WTC11 (cell line): ENCODE measurements at regions not wholly inside any gene's neighbourhood (a gene's known extent, or its start where the extent isn't known, plus 50 kb on each side); places are given as distances from the start of the nearest gene placed in this dataset.

ENCODE experiments used
- ATAC-seq: fragments of 200-7000 bp; cut with Tn5 transposase; 2 replicates; pipeline ENCODE4 v1.10.0; 2021; ENCODE audit warnings: mild to moderate bottlenecking, moderate library complexity
- CTCF ChIA-PET: fragments of 300-600 bp; sonication (Branson Sonifier 250); formaldehyde crosslinking; loops from one replicate; lab custom pipeline; 2021; ENCODE audit warnings: antibody characterized with exemption; lab: Charles Lee
- POLR2A ChIA-PET: fragments of 350-600 bp; sonication (Branson Sonifier 250); formaldehyde crosslinking; loops from one replicate; lab custom pipeline; 2021; ENCODE audit warnings: antibody characterized with exemption; lab: Charles Lee
- DNase-seq: peaks from one replicate; pipeline ENCODE4 v3.0.0; 2021; ENCODE audit warnings: low spot score
- H3K27ac Mint-ChIP-seq: 2 replicates; pipeline ENCODE4 v1.8.0; 2021; ENCODE audit warnings: mixed read lengths
- H3K27me3 Mint-ChIP-seq: 2 replicates; pipeline ENCODE4 v1.8.0; 2021; ENCODE audit warnings: low read depth, mild to moderate bottlenecking, moderate library complexity, mixed read lengths
- H3K36me3 Mint-ChIP-seq: 2 replicates; pipeline ENCODE4 v1.8.0; 2021; ENCODE audit warnings: mixed read lengths
- H3K4me1 Mint-ChIP-seq: 2 replicates; pipeline ENCODE4 v1.8.0; 2022; ENCODE audit warnings: mixed read lengths
- H3K4me3 Mint-ChIP-seq: 2 replicates; pipeline ENCODE4 v1.8.0; 2021; ENCODE audit warnings: mild to moderate bottlenecking, moderate library complexity, mixed read lengths
- H3K9me3 Mint-ChIP-seq: 2 replicates; pipeline ENCODE4 v1.8.0; 2021; ENCODE audit warnings: mixed read lengths
- AFF4 ChIP-seq: sonication (generic); formaldehyde crosslinking; IDR thresholded peaks from 2 replicates; pipeline ENCODE4 v1.8.1; 2023; ENCODE audit warnings: mild to moderate bottlenecking, missing genetic modification reagents, borderline replicate concordance
- CBFB ChIP-seq: sonication (generic); formaldehyde crosslinking; IDR thresholded peaks from 2 replicates; pipeline ENCODE4 v1.8.1; 2022; ENCODE audit warnings: mild to moderate bottlenecking, low read depth, missing genetic modification reagents
- E2F1 ChIP-seq: sonication (generic); formaldehyde crosslinking; IDR thresholded peaks from 2 replicates; pipeline ENCODE4 v1.8.0; 2022; ENCODE audit warnings: mild to moderate bottlenecking, missing genetic modification reagents
- ERG ChIP-seq: fragments of 250-450 bp; sonication (Bioruptor Pico); IDR thresholded peaks from 2 replicates; pipeline ENCODE4 v1.8.0; 2021; ENCODE audit warnings: mild to moderate bottlenecking
- GRHL2 ChIP-seq: fragments of 250-450 bp; sonication (Bioruptor Pico); IDR thresholded peaks from 2 replicates; pipeline ENCODE4 v1.8.0; 2022; ENCODE audit warnings: mild to moderate bottlenecking, moderate library complexity; ENCODE audit not compliant: insufficient replicate concordance, severe bottlenecking
- GTF2I ChIP-seq: fragments of 250-450 bp; sonication (Bioruptor Pico); conservative IDR thresholded peaks from 2 replicates; pipeline ENCODE4 v1.4.0; 2021; ENCODE audit warnings: mild to moderate bottlenecking
- HMGA2 ChIP-seq: fragments of 250-450 bp; sonication (Bioruptor Pico); IDR thresholded peaks from 2 replicates; pipeline ENCODE4 v1.4.0; 2021; ENCODE audit warnings: mild to moderate bottlenecking, moderate library complexity
- JAZF1 ChIP-seq: fragments of 250-450 bp; sonication (Bioruptor Pico); IDR thresholded peaks from 2 replicates; pipeline ENCODE4 v1.9.0; 2021; ENCODE audit warnings: moderate library complexity, mild to moderate bottlenecking, inconsistent platforms
- MAX ChIP-seq: sonication (generic); formaldehyde crosslinking; IDR thresholded peaks from 2 replicates; pipeline ENCODE4 v1.8.0; 2022; ENCODE audit warnings: mild to moderate bottlenecking, missing genetic modification reagents
- NFE2L1 ChIP-seq: sonication (generic); formaldehyde crosslinking; IDR thresholded peaks from 2 replicates; pipeline ENCODE4 v1.8.1; 2023; ENCODE audit warnings: missing genetic modification reagents
- NFYB ChIP-seq: sonication (generic); formaldehyde crosslinking; conservative IDR thresholded peaks from 2 replicates; pipeline ENCODE4 v1.8.0; 2022; ENCODE audit warnings: low read depth, missing genetic modification reagents
- NR2C2 ChIP-seq: sonication (generic); formaldehyde crosslinking; IDR thresholded peaks from 2 replicates; pipeline ENCODE4 v1.8.0; 2022; ENCODE audit warnings: mild to moderate bottlenecking, missing genetic modification reagents
- PRRX2 ChIP-seq: fragments of 250-450 bp; sonication (Bioruptor Pico); IDR thresholded peaks from 2 replicates; pipeline ENCODE4 v1.8.0; 2021; ENCODE audit warnings: mild to moderate bottlenecking
- SOX15 ChIP-seq: fragments of 250-450 bp; sonication (Bioruptor Pico); IDR thresholded peaks from 2 replicates; pipeline ENCODE4 v1.9.0; 2021; ENCODE audit warnings: mild to moderate bottlenecking
- STAT6 ChIP-seq: sonication (generic); formaldehyde crosslinking; conservative IDR thresholded peaks from 2 replicates; pipeline ENCODE4 v1.8.1; 2023; ENCODE audit warnings: mild to moderate bottlenecking, low read depth, missing genetic modification reagents, moderate library complexity
- TEAD4 ChIP-seq: sonication (generic); formaldehyde crosslinking; IDR thresholded peaks from 2 replicates; pipeline ENCODE4 v1.8.0; 2022; ENCODE audit warnings: mild to moderate bottlenecking, missing genetic modification reagents
- TP53 ChIP-seq: sonication (generic); formaldehyde crosslinking; IDR thresholded peaks from 2 replicates; pipeline ENCODE4 v1.8.1; 2023; ENCODE audit warnings: mild to moderate bottlenecking, missing genetic modification reagents
- ZNF232 ChIP-seq: sonication (generic); formaldehyde crosslinking; IDR thresholded peaks from 2 replicates; pipeline ENCODE4 v1.8.0; 2022; ENCODE audit warnings: mild to moderate bottlenecking, missing genetic modification reagents
- ZNF396 ChIP-seq: fragments of 250-450 bp; sonication (Bioruptor Pico); IDR thresholded peaks from 2 replicates; pipeline ENCODE4 v1.8.0; 2021; ENCODE audit warnings: mild to moderate bottlenecking, moderate library complexity, borderline replicate concordance
- ZNF512 ChIP-seq: sonication (generic); formaldehyde crosslinking; IDR thresholded peaks from 2 replicates; pipeline ENCODE4 v1.8.1; 2022; ENCODE audit warnings: missing genetic modification reagents, borderline replicate concordance
- TF ChIP-seq, protein P1 (sequence below): fragments of 250-450 bp; sonication (Bioruptor Pico); conservative IDR thresholded peaks from 2 replicates; pipeline ENCODE4 v1.9.0; 2021; ENCODE audit warnings: mild to moderate bottlenecking
- TF ChIP-seq, protein P2 (sequence below): sonication (generic); formaldehyde crosslinking; IDR thresholded peaks from 2 replicates; pipeline ENCODE4 v1.8.1; 2022; ENCODE audit warnings: mild to moderate bottlenecking, moderate library complexity, missing genetic modification reagents

- no peak for TF ChIP-seq AFF4 (CRISPR knock-in tag)
These were observed 277.7 kb downstream of the MAP2K6 start (continued) for GRCh38 chr17:69692171-69692570.

DNA sequence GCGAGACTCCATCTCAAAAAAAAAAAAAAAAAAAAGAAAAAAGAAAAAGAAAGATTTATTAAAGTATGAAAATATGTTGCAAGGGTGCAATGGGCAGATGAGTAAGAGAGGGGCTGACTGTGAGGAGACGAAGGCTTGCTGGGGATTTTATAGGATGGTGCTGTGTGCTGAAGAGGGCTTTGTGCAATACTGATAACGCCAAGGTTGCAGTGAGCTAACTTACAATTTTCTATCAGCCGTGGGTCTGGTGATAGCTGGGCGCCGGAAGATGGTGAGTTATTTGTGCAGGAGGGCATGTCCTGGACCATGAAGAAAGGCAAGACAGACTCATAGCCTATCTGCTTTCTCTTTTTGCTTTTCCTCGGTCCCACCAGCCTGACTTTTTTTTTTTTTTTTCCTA lies 281.1 kb downstream of the MAP2K6 start:
- peaks cover 37% of the 10 kb centered on the region for H3K36me3 Mint-ChIP-seq
- DNase-seq (no peak), ATAC-seq (no peak)
- H3K4me1 Mint-ChIP-seq, result no peaks in the 10 kb centered on the region
- H3K9me3 Mint-ChIP-seq, result peaks cover 50% of the 10 kb centered on the region
- H3K27me3 Mint-ChIP-seq, result no peaks in the 10 kb centered on the region
- POLR2A ChIA-PET, result no interaction called here
- no peak overlapping the region for H3K4me3 Mint-ChIP-seq
- CTCF ChIA-PET, result no interaction called here
- H3K27ac Mint-ChIP-seq, result no peak overlapping the region
- no peak for TF ChIP-seq JAZF1 (CRISPR knock-in tag)
- TF ChIP-seq NFE2L1 (CRISPR knock-in tag), result no peak
- no peak for TF ChIP-seq MAX (CRISPR knock-in tag)
- TF ChIP-seq HMGA2, result no peak
- TF ChIP-seq, protein P1, sequence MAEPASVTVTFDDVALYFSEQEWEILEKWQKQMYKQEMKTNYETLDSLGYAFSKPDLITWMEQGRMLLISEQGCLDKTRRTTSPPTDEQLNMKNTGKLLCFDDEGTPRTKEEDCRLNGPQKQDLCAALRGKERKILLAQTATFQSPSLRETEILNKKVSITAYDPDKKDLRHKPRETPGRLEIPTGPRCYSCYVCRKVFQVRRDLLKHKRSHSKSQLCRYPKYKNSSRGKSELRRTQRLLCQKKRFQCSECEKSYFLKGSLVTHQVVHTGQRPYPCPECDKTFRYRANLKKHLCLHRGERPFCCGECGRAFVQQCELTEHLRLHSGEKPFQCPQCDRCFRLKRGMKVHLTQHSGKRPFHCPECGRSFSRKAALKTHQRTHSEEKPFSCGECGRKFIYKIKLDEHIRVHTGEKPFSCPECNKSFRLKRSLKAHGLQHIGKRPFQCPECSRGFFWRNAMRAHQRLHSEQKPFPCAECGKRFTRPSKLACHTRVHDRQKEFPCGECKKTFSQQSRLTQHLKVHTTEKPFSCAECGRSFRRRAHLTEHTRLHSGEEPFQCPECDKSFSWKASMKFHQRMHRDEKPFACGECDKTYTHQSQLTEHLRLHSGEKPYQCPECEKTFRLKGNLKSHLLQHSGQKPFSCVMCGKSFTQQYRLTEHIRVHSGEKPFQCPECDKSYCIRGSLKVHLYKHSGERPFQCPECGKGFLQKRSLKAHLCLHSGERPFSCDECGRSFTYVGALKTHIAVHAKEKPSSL (CRISPR knock-in tag), result no peak
- TF ChIP-seq SOX15, result no peak
- TF ChIP-seq TEAD4 (CRISPR knock-in tag), result no peak
- TF ChIP-seq PRRX2, result no peak
- TF ChIP-seq E2F1 (CRISPR knock-in tag), result no peak
- TF ChIP-seq, protein P2, sequence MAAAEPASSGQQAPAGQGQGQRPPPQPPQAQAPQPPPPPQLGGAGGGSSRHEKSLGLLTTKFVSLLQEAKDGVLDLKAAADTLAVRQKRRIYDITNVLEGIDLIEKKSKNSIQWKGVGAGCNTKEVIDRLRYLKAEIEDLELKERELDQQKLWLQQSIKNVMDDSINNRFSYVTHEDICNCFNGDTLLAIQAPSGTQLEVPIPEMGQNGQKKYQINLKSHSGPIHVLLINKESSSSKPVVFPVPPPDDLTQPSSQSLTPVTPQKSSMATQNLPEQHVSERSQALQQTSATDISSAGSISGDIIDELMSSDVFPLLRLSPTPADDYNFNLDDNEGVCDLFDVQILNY (CRISPR knock-in tag), result no peak
- TF ChIP-seq GTF2I (CRISPR knock-in tag), result no peak
- no peak for TF ChIP-seq ZNF512

- Mint-ChIP-seq H3K27ac (no peak overlapping the region), H3K36me3 (peaks cover 37% of the 10 kb centered on the region), H3K27me3 (no peaks in the 10 kb centered on the region), H3K4me1 (no peaks in the 10 kb centered on the region), H3K9me3 (peaks cover 50% of the 10 kb centered on the region), H3K4me3 (no peak overlapping the region)
- DNase-seq, result no peak
- POLR2A ChIA-PET, result no interaction called here
- ATAC-seq, result no peak
- CTCF ChIA-PET, result no interaction called here
- no peak for TF ChIP-seq STAT6 (CRISPR knock-in tag)
- TF ChIP-seq TP53 (CRISPR knock-in tag), result no peak
- no peak for TF ChIP-seq ZNF232
- no peak for TF ChIP-seq CBFB (CRISPR knock-in tag)
- no peak for TF ChIP-seq NFYB (CRISPR knock-in tag)
- no peak for TF ChIP-seq GRHL2 (CRISPR knock-in tag)
- no peak for TF ChIP-seq NR2C2 (CRISPR knock-in tag)
- TF ChIP-seq ERG (CRISPR knock-in tag), result no peak
- no peak for TF ChIP-seq ZNF396 (CRISPR knock-in tag)
These were observed 282.2 kb downstream of the MAP2K6 start for GRCh38 chr17:69696650-69697049.
